Stomach smooth muscle (tissue), 2 donors: ENCODE measurements at regions not wholly inside any gene's neighbourhood (a gene's known extent, or its start where the extent isn't known, plus 50 kb on each side); places are given as distances from the start of the nearest gene placed in this dataset.

Source experiments
- H3K27ac ChIP-seq: one replicate; pipeline ENCODE4 v1.7.0; 2013; ENCODE audit warnings: mild to moderate bottlenecking, low read length, inconsistent platforms
- H3K27me3 ChIP-seq, 2 donors: one replicate each; pipeline ENCODE4 v1.7.0; 2013; ENCODE audit warnings: low read length in 2 of 2; ENCODE audit not compliant: insufficient read depth in 2 of 2, control insufficient read depth in 1 of 2
- H3K36me3 ChIP-seq, 2 donors: one replicate each; pipeline ENCODE4 v1.7.0; 2013; ENCODE audit warnings: low read length in 2 of 2; ENCODE audit not compliant: control insufficient read depth in 2 of 2, insufficient read depth in 2 of 2
- H3K4me1 ChIP-seq: one replicate; pipeline ENCODE4 v1.7.0; 2013; ENCODE audit warnings: low read length; ENCODE audit not compliant: control insufficient read depth, insufficient read depth
- H3K4me3 ChIP-seq, 2 donors: one replicate each; pipeline ENCODE4 v1.7.0; 2013; ENCODE audit warnings: low read length in 2 of 2
- H3K9ac ChIP-seq, 2 donors: one replicate each; pipeline ENCODE4 v1.7.0; 2013; ENCODE audit warnings: low read length in 2 of 2, mild to moderate bottlenecking in 1 of 2
- H3K9me3 ChIP-seq, 2 donors: one replicate each; pipeline ENCODE4 v1.7.0; 2013; ENCODE audit warnings: low read length in 2 of 2; ENCODE audit not compliant: control insufficient read depth in 2 of 2
- donor health status: healthy.
- donor health status: Pancreatic carcinoma.

GRCh38 chr6:44634321-44634720 lies 246.8 kb downstream of the CDC5L start:
- Histone ChIP-seq H3K27me3 (no peaks in the 10 kb centered on the region), H3K9ac (no peak overlapping the region), H3K4me1 (no peaks in the 10 kb centered on the region), H3K4me3 (no peak overlapping the region), H3K36me3 (no peaks in the 10 kb centered on the region), H3K27ac (no peak overlapping the region), H3K9me3 (peaks cover 0 to 3% of the 10 kb centered on the region in 2 donors)

GRCh38 chr6:44635486-44635885 lies 248.0 kb downstream of the CDC5L start:
- H3K27me3 ChIP-seq, result no peaks in the 10 kb centered on the region
- H3K27ac ChIP-seq, result no peak overlapping the region
- peaks cover 0 to 3% of the 10 kb centered on the region in 2 donors for H3K9me3 ChIP-seq
- H3K36me3 ChIP-seq, result no peaks in the 10 kb centered on the region
- H3K4me3 ChIP-seq, result no peak overlapping the region
- no peaks in the 10 kb centered on the region for H3K4me1 ChIP-seq
- H3K9ac ChIP-seq, result no peak overlapping the region

GRCh38 chr6:44636561-44637248 lies 249.2 kb downstream of the CDC5L start:
- H3K27ac ChIP-seq, result no peak overlapping the region
- H3K27me3 ChIP-seq, result no peaks in the 10 kb centered on the region
- H3K4me3 ChIP-seq, result no peak overlapping the region
- no peaks in the 10 kb centered on the region for H3K36me3 ChIP-seq
- H3K9ac ChIP-seq, result no peak overlapping the region
- peaks cover 0 to 3% of the 10 kb centered on the region in 2 donors for H3K9me3 ChIP-seq
- no peaks in the 10 kb centered on the region for H3K4me1 ChIP-seq

GRCh38 chr6:44641344-44642031 lies 254.0 kb downstream of the CDC5L start:
- no peak overlapping the region for H3K4me3 ChIP-seq
- H3K27ac ChIP-seq, result no peak overlapping the region
- no peaks in the 10 kb centered on the region for H3K4me1 ChIP-seq
- peaks cover 0 to 3% of the 10 kb centered on the region in 2 donors for H3K9me3 ChIP-seq
- H3K36me3 ChIP-seq, result no peaks in the 10 kb centered on the region
- H3K27me3 ChIP-seq, result no peaks in the 10 kb centered on the region
- no peak overlapping the region for H3K9ac ChIP-seq

GRCh38 chr6:44642349-44642748 lies 254.8 kb downstream of the CDC5L start:
- H3K9ac ChIP-seq, result no peak overlapping the region
- no peaks in the 10 kb centered on the region for H3K36me3 ChIP-seq
- no peak overlapping the region for H3K27ac ChIP-seq
- peaks cover 0 to under 1% of the 10 kb centered on the region in 2 donors for H3K9me3 ChIP-seq
- no peaks in the 10 kb centered on the region for H3K27me3 ChIP-seq
- H3K4me1 ChIP-seq, result no peaks in the 10 kb centered on the region
- H3K4me3 ChIP-seq, result no peak overlapping the region

- Histone ChIP-seq H3K36me3 (no peaks in the 10 kb centered on the region), H3K9ac (no peak overlapping the region), H3K4me1 (no peaks in the 10 kb centered on the region), H3K27me3 (no peaks in the 10 kb centered on the region), H3K27ac (no peak overlapping the region), H3K4me3 (no peak overlapping the region), H3K9me3 (no peaks in the 10 kb centered on the region)
These were observed 255.5 kb downstream of the CDC5L start for GRCh38 chr6:44642870-44643522.

GRCh38 chr6:44645276-44645675 lies 257.8 kb downstream of the CDC5L start:
- no peak overlapping the region for H3K27ac ChIP-seq
- H3K9me3 ChIP-seq, result peaks cover 0 to 3% of the 10 kb centered on the region in 2 donors
- H3K27me3 ChIP-seq, result no peaks in the 10 kb centered on the region
- H3K4me3 ChIP-seq, result no peak overlapping the region
- H3K36me3 ChIP-seq, result no peaks in the 10 kb centered on the region
- no peak overlapping the region for H3K9ac ChIP-seq
- H3K4me1 ChIP-seq, result no peaks in the 10 kb centered on the region

GRCh38 chr6:44646355-44646754 lies 258.8 kb downstream of the CDC5L start:
- no peaks in the 10 kb centered on the region for H3K27me3 ChIP-seq
- H3K4me1 ChIP-seq, result no peaks in the 10 kb centered on the region
- no peak overlapping the region for H3K27ac ChIP-seq
- no peak overlapping the region for H3K9ac ChIP-seq
- no peaks in the 10 kb centered on the region for H3K36me3 ChIP-seq
- H3K4me3 ChIP-seq, result no peak overlapping the region
- H3K9me3 ChIP-seq, result peaks cover 0 to 3% of the 10 kb centered on the region in 2 donors

GRCh38 chr6:44649365-44650025 lies 262.0 kb downstream of the CDC5L start:
- H3K27ac ChIP-seq, result no peak overlapping the region
- no peaks in the 10 kb centered on the region for H3K36me3 ChIP-seq
- H3K9me3 ChIP-seq, result peaks cover 0 to 3% of the 10 kb centered on the region in 2 donors
- H3K27me3 ChIP-seq, result no peaks in the 10 kb centered on the region
- no peak overlapping the region for H3K9ac ChIP-seq
- H3K4me1 ChIP-seq, result peaks cover 4% of the 10 kb centered on the region
- H3K4me3 ChIP-seq, result no peak overlapping the region

- Histone ChIP-seq H3K9ac (no peak overlapping the region), H3K4me3 (no peak overlapping the region), H3K9me3 (peaks cover 0 to 3% of the 10 kb centered on the region in 2 donors), H3K4me1 (peaks cover 4% of the 10 kb centered on the region), H3K27me3 (peaks cover 0 to 2% of the 10 kb centered on the region in 2 donors), H3K27ac (no peak overlapping the region), H3K36me3 (no peaks in the 10 kb centered on the region)
These were observed 263.0 kb downstream of the CDC5L start for GRCh38 chr6:44650495-44650894.
